HCT116 (cell line): ENCODE measurements at regions not wholly inside any gene's neighbourhood (a gene's known extent, or its start where the extent isn't known, plus 50 kb on each side); places are given as distances from the start of the nearest gene placed in this dataset.
"Not testable (repeated sequence)": the region's sequence is repeated elsewhere in the genome, so short reads cannot be mapped to it uniquely, and the experiment has no call there.

Source experiments
- ATAC-seq: fragments of 200-7000 bp; cut with Tn5 transposase; 2 replicates; pipeline ENCODE4 v1.9.1; 2020; ENCODE audit warnings: mild to moderate bottlenecking, moderate library complexity
- BruUV-seq: library from RNA; stranded (reverse); fragments of 400-500 nt; replicated peaks from 2 replicates; lab custom pipeline; 2021; lab: Mats Ljungman, UMichigan
- CTCF ChIA-PET: fragments of 300-600 bp; sonication (Branson Sonifier 250); formaldehyde crosslinking; loops from one replicate; lab custom pipeline; 2021; ENCODE audit warnings: antibody characterized with exemption; lab: Charles Lee
- POLR2A ChIA-PET: fragments of 300-600, 350-600 bp; sonication (Branson Sonifier 250); formaldehyde crosslinking; loops from one replicate; lab custom pipeline; 2021; ENCODE audit warnings: antibody characterized with exemption; lab: Charles Lee
- RAD21 ChIA-PET, 2 experiments: fragments of 300-600 bp; sonication (Branson Sonifier 250); formaldehyde crosslinking; loops; one replicate each; lab custom pipeline; 2023; ENCODE audit warnings: low total read pairs in 2 of 2; ENCODE audit not compliant: uncharacterized antibody in 2 of 2, unreplicated experiment in 2 of 2, low non-redundant PET in 1 of 2; lab: Charles Lee
- DNase-seq: peaks from one replicate; pipeline ENCODE4 v3.0.0-alpha.2; 2010; ENCODE audit warnings: low read depth, low spot score
- H2AFZ ChIP-seq: fragments of 200-600 bp; shearing (Covaris generic), sonication (generic); 2 replicates; pipeline ENCODE4 v1.6.1; 2017; ENCODE audit warnings: low read depth, mixed run types, mixed read lengths, antibody characterized with exemption, low read length; ENCODE audit not compliant: poor library complexity, severe bottlenecking
- H3K27ac ChIP-seq: 2 replicates; pipeline ENCODE4 v1.5.1; 2012; ENCODE audit warnings: low read depth, low read length
- H3K27me3 ChIP-seq: fragments of 200-600 bp; sonication (generic); 2 replicates; pipeline ENCODE4 v1.6.1; 2016; ENCODE audit warnings: mixed run types, low read length, mixed read lengths; ENCODE audit not compliant: insufficient read depth
- H3K36me3 ChIP-seq, 2 experiments: fragments of 200-500 bp in 1 of 2; fragments of 200-600 bp in 1 of 2; sonication (Bioruptor generic) in 1 of 2; sonication (generic) in 1 of 2; 2 replicates each; pipeline versions ENCODE4 v1.5.1 to v1.6.1; 2014 to 2016; ENCODE audit warnings: low read length in 2 of 2, inconsistent platforms in 1 of 2, mixed read lengths in 1 of 2, mixed run types in 1 of 2; ENCODE audit not compliant: insufficient read depth in 2 of 2, control insufficient read depth in 1 of 2
- H3K4me1 ChIP-seq, 2 experiments: fragments of 200-600 bp in 1 of 2; sonication (generic) in 1 of 2; 2 replicates each; pipeline versions ENCODE4 v1.5.1 to v1.6.1; 2012 to 2017; ENCODE audit warnings: low read length in 2 of 2, inconsistent platforms in 1 of 2, mild to moderate bottlenecking in 1 of 2, mixed read lengths in 1 of 2, mixed run types in 1 of 2, moderate library complexity in 1 of 2; ENCODE audit not compliant: insufficient read depth in 2 of 2, control insufficient read depth in 1 of 2
- H3K4me2 ChIP-seq: fragments of 200-600 bp; sonication (generic); 2 replicates; pipeline ENCODE4 v1.6.1; 2017; ENCODE audit warnings: mixed run types, low read length, mixed read lengths
- H3K4me3 ChIP-seq, 2 experiments: fragments of 200-600 bp in 1 of 2; sonication (generic) in 1 of 2; replicated peaks in 1 of 2; 2 replicates each; pipeline ENCODE4 v1.5.1; 2011 to 2016; ENCODE audit warnings: low read length in 2 of 2, control low read depth in 1 of 2, low read depth in 1 of 2, mild to moderate bottlenecking in 1 of 2, mixed read lengths in 1 of 2, mixed run types in 1 of 2
- H3K79me2 ChIP-seq: fragments of 200-600 bp; sonication (generic); 2 replicates; pipeline ENCODE4 v1.6.1; 2017; ENCODE audit warnings: mild to moderate bottlenecking, mixed run types, low read length, moderate library complexity, mixed read lengths; ENCODE audit not compliant: insufficient read depth
- H3K9ac ChIP-seq: fragments of 200-600 bp; sonication (generic); 2 replicates; pipeline ENCODE4 v1.6.1; 2016; ENCODE audit warnings: low read length, mixed read lengths
- H3K9me2 ChIP-seq: fragments of 200-600 bp; sonication (generic), shearing (Covaris generic); 2 replicates; pipeline ENCODE4 v1.6.1; 2017; ENCODE audit warnings: mixed run types, mild to moderate bottlenecking, moderate library complexity; ENCODE audit not compliant: insufficient read depth
- H3K9me3 ChIP-seq, 2 experiments: fragments of 200-500 bp in 1 of 2; fragments of 200-600 bp in 1 of 2; sonication (Bioruptor generic) in 1 of 2; sonication (generic) in 1 of 2; 2 replicates each; pipeline ENCODE4 v1.6.1; 2014 to 2017; ENCODE audit warnings: low read length in 2 of 2, mixed read lengths in 2 of 2, inconsistent platforms in 1 of 2, low read depth in 1 of 2, mild to moderate bottlenecking in 1 of 2, mixed run types in 1 of 2, moderate library complexity in 1 of 2; ENCODE audit not compliant: control insufficient read depth in 1 of 2, insufficient read depth in 1 of 2
- H4K20me1 ChIP-seq: fragments of 200-600 bp; sonication (generic), shearing (Covaris generic); 2 replicates; pipeline ENCODE4 v1.6.1; 2017; ENCODE audit warnings: mixed run types, mild to moderate bottlenecking, moderate library complexity; ENCODE audit not compliant: insufficient read depth
- EGR1 ChIP-seq: IDR thresholded peaks from 2 replicates; pipeline ENCODE4 v1.6.1; 2012; ENCODE audit warnings: low read depth
- ELF1 ChIP-seq: IDR thresholded peaks from 2 replicates; pipeline ENCODE4 v1.6.1; 2012; ENCODE audit warnings: low read depth, borderline replicate concordance
- EZH2phosphoT487 ChIP-seq: fragments of 200-600 bp; IDR thresholded peaks from 2 replicates; pipeline ENCODE4 v1.6.1; 2018; ENCODE audit warnings: antibody characterized with exemption, borderline replicate concordance
- JUND ChIP-seq: IDR thresholded peaks from 2 replicates; pipeline ENCODE4 v1.6.1; 2012
- RAD21 ChIP-seq: IDR thresholded peaks from 2 replicates; pipeline ENCODE4 v1.6.1; 2012; ENCODE audit warnings: low read depth, mild to moderate bottlenecking
- SIN3A ChIP-seq: IDR thresholded peaks from 2 replicates; pipeline ENCODE4 v1.6.1; 2012; ENCODE audit warnings: low read depth
- SP1 ChIP-seq: IDR thresholded peaks from 2 replicates; pipeline ENCODE4 v1.6.1; 2012; ENCODE audit warnings: low read depth
- TCF7L2 ChIP-seq: IDR thresholded peaks from 2 replicates; pipeline ENCODE4 v1.7.0; 2011; ENCODE audit warnings: borderline replicate concordance, inconsistent platforms; ENCODE audit not compliant: insufficient read depth, insufficient read length; ENCODE audit errors: extremely low read depth
- YY1 ChIP-seq: IDR thresholded peaks from 2 replicates; pipeline ENCODE4 v1.6.1; 2011; ENCODE audit warnings: low read length, low read depth, moderate library complexity, mild to moderate bottlenecking; ENCODE audit not compliant: insufficient replicate concordance; ENCODE audit errors: extremely low read depth
- intact Hi-C: fragments of 100-400 bp; cut with micrococcal nuclease; formaldehyde crosslinking; loops from 2 replicates; pipeline ENCODE4 v1.10.0; 2022

DNA sequence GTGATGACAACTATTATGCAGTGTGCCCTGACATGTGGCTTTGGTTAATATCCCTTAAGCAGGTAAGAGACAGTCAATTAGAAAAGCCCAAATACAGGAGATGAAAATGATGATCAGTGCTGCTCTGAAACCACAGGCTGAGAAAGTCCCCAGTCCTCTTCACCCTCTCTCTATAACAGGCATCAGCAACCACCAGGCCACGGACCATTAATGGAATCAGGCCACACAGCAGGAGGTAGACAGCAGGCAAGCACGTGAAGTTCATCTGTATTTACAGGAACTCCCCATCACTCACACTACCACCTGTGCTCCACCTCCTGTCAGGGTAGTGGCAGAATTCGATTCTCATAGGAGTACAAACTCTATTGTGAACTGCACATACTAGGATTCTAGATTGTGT, 591.6 kb upstream of the CYLC2 start:
- TF ChIP-seq ELF1 (no peak), EZH2phosphoT487 (no peak), SP1 (no peak), JUND (no peak), RAD21 (no peak)
- Histone ChIP-seq H3K9me2 (no peaks in the 10 kb centered on the region), H3K9ac (no peak overlapping the region), H3K4me3 (no peak overlapping the region), H4K20me1 (no peaks in the 10 kb centered on the region), H3K79me2 (no peaks in the 10 kb centered on the region), H3K4me2 (no peak overlapping the region), H3K9me3 (peaks cover 0 to 3% of the 10 kb centered on the region in 2 experiments; a peak in 2 of 4 replicates), H3K4me1 (no peaks in the 10 kb centered on the region), H2AFZ (no peak overlapping the region), H3K27me3 (no peaks in the 10 kb centered on the region), H3K36me3 (no peaks in the 10 kb centered on the region), H3K27ac (no peak overlapping the region)
- POLR2A ChIA-PET: no interaction called here
- no TSS peak for BruUV-seq
- no peak for ATAC-seq
- intact Hi-C loops: no loop called here
- CTCF ChIA-PET: no interaction called here
- RAD21 ChIA-PET: no interaction called here
- no peak for DNase-seq

DNA sequence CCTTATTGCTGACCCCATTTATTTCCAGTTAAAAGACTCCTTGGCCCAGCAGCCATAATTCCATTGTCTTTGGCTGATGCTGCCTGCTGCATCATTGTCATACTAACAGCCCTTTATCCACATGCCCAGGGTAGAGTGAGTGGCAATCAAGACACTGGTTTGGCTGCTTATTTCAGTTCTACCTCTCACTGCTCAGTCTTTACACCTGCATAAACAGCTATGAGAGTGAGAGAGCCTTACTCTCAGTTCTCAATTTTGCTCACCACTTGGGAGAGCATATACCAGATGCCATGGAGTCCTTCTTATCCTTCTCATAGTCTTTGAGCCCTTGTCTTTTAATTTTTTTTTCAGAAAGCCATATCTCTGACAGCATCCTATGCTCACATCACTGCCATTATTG, 596.9 kb upstream of the CYLC2 start:
- Histone ChIP-seq H3K27ac (no peak overlapping the region), H3K9me3 (peaks cover 3 to 5% of the 10 kb centered on the region in 2 experiments; a peak in 2 of 4 replicates), H3K36me3 (no peaks in the 10 kb centered on the region), H4K20me1 (no peaks in the 10 kb centered on the region), H3K27me3 (no peaks in the 10 kb centered on the region), H3K4me3 (no peak overlapping the region), H2AFZ (no peak overlapping the region), H3K79me2 (no peaks in the 10 kb centered on the region), H3K9ac (no peak overlapping the region), H3K4me2 (no peak overlapping the region), H3K9me2 (no peaks in the 10 kb centered on the region), H3K4me1 (no peaks in the 10 kb centered on the region)
- RAD21 ChIA-PET: no interaction called here
- no peak for DNase-seq
- intact Hi-C loops: no loop called here
- POLR2A ChIA-PET: no interaction called here
- no peak for ATAC-seq
- CTCF ChIA-PET: no interaction called here
- TF ChIP-seq TCF7L2: no peak
- no peak for TF ChIP-seq EZH2phosphoT487
- TF ChIP-seq ELF1: no peak
- no peak for TF ChIP-seq SIN3A
- TF ChIP-seq EGR1: no peak
- TF ChIP-seq JUND: no peak
- TF ChIP-seq YY1: no peak
- BruUV-seq: no TSS peak

DNA sequence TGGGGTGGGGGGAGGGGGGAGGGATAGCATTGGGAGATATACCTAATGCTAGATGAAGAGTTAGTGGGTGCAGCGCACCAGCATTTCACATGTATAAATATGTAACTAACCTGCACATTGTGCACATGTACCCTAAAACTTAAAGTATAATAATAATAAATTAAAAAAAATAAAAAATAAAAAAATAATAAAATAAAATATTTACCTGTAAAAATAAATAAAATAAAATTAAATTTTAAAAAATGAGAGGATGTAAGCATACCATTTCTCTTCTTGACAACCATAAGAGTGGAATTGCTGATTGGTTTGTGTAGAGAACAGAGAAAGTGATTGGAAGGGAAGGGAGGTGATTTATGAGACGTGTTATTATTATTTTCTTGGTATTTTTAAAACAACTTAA, 609.5 kb upstream of the CYLC2 start:
- H3K4me2 ChIP-seq: not testable (repeated sequence)

More for the DNA sequence above, 609.5 kb upstream of the CYLC2 start:
- H3K27me3 ChIP-seq, CTCF ChIA-PET, H3K4me3 ChIP-seq, H3K79me2 ChIP-seq, H2AFZ ChIP-seq, BruUV-seq, H3K9ac ChIP-seq, H3K27ac ChIP-seq, H3K9me2 ChIP-seq, POLR2A ChIA-PET, ATAC-seq, H4K20me1 ChIP-seq, intact Hi-C loops, H3K4me1 ChIP-seq, RAD21 ChIA-PET, DNase-seq, H3K36me3 ChIP-seq: not testable (repeated sequence)
- H3K9me3 ChIP-seq: peaks cover 9 to 14% of the 10 kb centered on the region in 2 experiments; a peak in 2 of 4 replicates
